ENCODE measurements at regions not wholly inside any gene's neighbourhood (a gene's known extent, or its start where the extent isn't known, plus 50 kb on each side); places are given as distances from the start of the nearest gene placed in this dataset.
"Not testable (repeated sequence)": the region's sequence is repeated elsewhere in the genome, so short reads cannot be mapped to it uniquely, and the experiment has no call there.

GRCh38 chr22:10526079-10526478 is 5001.9 kb upstream of the OR11H1 start:
- H3K27ac ChIP-seq; H3K4me3 ChIP-seq; DNase-seq (ENCODE audit: low spot score): not testable (repeated sequence)

GRCh38 chr22:10531141-10531540 is 4996.9 kb upstream of the OR11H1 start:
- not testable (repeated sequence) for H3K4me3 ChIP-seq; DNase-seq (ENCODE audit: low spot score); H3K27ac ChIP-seq

DNA sequence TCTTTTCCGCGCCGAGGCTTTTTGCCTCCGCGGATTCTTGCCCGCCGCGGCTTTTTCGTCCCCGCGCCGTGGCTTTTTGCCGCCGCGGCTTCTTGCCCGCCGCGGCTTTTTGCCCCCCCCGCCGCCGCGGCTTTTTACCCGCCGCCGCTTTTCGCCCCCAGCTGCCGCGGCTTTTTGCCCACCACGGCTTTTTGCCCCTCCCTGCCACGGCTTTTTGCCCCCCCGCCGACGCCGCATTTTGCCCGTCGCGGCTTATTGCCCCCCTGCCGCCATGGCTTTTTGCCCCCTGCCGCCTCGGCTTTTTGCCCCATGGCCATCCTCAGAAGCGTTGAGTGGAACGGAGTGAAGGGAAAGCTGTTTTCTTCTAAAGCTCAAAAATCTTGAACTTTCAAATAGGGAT is 4955.5 kb upstream of the OR11H1 start:
- not testable (repeated sequence) for DNase-seq (ENCODE audit: low spot score); H3K4me3 ChIP-seq; H3K27ac ChIP-seq

DNA sequence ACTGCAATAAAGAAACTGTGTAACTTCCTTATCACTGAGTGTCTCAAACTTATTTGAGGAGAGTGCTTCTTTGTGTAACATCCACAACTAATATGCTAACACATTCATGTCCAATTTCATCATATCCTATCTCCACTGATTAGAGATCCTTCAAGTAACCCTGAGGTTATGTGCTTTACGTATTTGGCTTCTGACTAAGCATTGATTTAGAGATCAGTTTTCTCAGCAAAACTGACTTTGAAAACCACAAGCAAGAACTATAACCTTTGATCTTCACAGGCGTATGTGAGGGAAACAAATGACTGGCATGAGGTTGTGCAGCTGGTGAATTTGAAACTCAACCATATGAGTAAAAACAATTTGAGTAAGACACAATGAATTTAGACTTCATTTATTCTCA is 4926.9 kb upstream of the OR11H1 start:
- H3K27ac ChIP-seq; DNase-seq (ENCODE audit: low spot score); H3K4me3 ChIP-seq: not testable (repeated sequence)

DNA sequence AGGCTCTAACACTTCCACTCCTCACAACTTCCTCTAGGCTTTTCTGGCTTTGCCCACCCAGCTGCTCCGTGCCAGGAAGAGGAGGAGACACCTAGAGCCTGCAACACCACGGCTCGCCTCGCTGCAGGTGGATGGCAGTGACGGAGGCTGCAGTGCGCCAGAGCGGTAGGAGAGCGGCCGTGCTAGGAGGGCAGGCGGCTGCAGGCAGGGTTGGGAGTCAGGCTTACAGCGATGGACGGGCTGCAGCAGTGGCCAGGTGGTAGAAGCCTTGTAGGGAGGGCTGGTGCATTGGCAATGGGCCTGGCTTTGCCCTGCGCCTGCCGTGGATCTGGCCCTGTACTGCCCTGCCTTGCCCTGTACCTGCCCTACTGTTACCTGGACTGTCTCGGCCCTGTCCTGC is 4896.0 kb upstream of the OR11H1 start:
- DNase-seq (ENCODE audit: low spot score); H3K4me3 ChIP-seq; H3K27ac ChIP-seq: not testable (repeated sequence)

- not testable (repeated sequence) for DNase-seq (ENCODE audit: low spot score); H3K27ac ChIP-seq; H3K4me3 ChIP-seq
These were observed 4892.7 kb upstream of the OR11H1 start for GRCh38 chr22:10635341-10635740.

DNA sequence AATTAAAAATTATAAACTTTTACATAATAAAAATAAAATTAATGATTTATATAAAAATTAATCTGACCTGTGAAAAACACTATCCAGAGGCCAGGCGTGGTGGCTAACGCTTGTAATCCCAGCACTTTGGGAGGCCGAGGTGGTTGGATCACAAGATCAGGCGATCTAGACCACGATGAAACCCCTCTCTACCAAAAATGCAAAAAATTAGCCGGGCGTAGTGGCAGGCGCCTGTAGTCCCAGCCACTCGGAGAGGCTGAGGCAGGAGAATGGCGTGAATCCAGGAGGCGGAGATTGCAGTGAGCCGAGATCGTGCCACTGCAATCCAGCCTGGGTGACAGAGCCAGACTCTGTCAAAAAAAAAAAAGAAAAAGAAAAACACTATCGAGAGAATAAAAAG is 4865.2 kb upstream of the OR11H1 start:
- not testable (repeated sequence) for H3K4me3 ChIP-seq; H3K27ac ChIP-seq; DNase-seq (ENCODE audit: low spot score)

DNA sequence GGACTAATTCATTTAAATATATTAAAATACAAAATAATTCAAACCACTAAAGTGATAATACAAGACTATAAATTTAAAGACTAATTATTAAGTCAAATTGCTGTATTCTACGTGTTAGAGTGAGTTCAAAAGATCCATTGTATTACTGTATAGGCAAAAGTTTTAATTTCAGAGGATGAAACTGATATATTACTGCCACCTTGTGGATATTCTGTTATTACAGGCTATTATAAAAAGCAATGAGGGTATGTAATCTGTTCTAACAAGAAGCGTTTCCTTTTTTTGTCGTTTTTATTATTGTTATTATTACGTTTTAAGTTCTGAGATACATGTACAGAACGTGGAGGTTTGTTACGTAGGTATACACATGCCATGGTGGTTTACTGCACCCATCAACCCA is 4854.9 kb upstream of the OR11H1 start:
- not testable (repeated sequence) for H3K27ac ChIP-seq; DNase-seq (ENCODE audit: low spot score); H3K4me3 ChIP-seq

DNA sequence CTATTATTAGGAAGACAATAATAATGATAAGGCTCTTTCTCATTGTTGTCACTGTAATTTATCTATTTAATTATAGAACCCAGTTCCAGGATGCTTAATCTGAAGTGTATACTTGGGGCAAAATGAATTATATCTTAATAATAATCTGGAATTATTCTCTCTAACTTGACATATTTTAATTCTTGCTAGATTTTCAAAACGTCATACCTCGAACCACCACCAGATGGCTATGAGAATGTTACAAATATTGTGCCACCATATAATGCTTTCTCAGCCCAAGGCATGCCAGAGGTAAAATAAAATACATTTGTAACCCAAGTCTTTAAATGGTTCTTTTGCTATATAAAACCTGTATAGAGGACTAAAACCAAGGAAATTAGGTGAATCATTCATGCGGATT is 4849.3 kb upstream of the OR11H1 start:
- DNase-seq (ENCODE audit: low spot score); H3K27ac ChIP-seq; H3K4me3 ChIP-seq: not testable (repeated sequence)

DNA sequence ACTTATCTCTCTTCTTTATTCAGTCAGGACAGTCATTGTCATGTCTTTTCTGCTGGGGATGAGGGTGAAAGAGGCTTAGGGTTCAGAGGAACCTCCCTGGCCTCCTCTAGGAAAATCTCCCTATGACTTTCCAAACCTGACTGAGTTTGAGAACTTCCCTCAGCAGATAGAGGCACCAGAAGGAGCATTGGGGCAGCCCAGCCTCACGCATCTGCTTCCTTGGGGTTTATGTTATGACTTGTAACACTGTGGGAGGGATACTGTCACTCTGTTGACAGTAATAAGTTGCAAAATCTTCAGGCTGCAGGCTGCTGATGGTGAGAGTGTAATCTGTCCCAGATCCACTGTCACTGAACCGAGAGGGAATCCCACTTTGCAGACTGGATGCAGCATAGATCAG is 4842.6 kb upstream of the OR11H1 start:
- not testable (repeated sequence) for H3K4me3 ChIP-seq; H3K27ac ChIP-seq; DNase-seq (ENCODE audit: low spot score)

DNA sequence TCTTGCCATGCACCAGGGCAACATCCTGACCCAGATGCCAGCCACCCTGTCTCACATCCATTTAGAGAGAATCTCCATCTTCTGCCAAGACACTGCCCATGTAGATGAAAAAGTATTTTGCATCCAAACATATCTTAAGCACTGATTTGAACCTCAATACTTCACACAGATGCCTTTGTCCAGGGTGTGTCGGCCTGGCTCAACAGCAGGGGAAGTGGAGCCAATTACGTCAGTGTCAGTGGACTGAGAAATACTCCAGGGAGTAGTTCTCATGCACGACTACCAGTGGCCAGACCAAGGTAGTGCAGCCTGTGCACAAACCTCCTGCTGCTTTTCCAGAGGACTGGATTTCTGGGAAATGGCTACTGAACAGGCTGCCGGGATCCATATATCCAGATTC is 4840.7 kb upstream of the OR11H1 start:
- H3K27ac ChIP-seq; H3K4me3 ChIP-seq; DNase-seq (ENCODE audit: low spot score): not testable (repeated sequence)

- DNase-seq (ENCODE audit: low spot score); H3K4me3 ChIP-seq; H3K27ac ChIP-seq: not testable (repeated sequence)
These were observed 4829.2 kb upstream of the OR11H1 start for GRCh38 chr22:10698836-10699235.

- H3K27ac ChIP-seq; H3K4me3 ChIP-seq; DNase-seq (ENCODE audit: low spot score): not testable (repeated sequence)
These were observed 4828.5 kb upstream of the OR11H1 start for GRCh38 chr22:10699301-10700097.

GRCh38 chr22:10708175-10708574 is 4819.8 kb upstream of the OR11H1 start:
- not testable (repeated sequence) for H3K4me3 ChIP-seq; H3K27ac ChIP-seq; DNase-seq (ENCODE audit: low spot score)

DNA sequence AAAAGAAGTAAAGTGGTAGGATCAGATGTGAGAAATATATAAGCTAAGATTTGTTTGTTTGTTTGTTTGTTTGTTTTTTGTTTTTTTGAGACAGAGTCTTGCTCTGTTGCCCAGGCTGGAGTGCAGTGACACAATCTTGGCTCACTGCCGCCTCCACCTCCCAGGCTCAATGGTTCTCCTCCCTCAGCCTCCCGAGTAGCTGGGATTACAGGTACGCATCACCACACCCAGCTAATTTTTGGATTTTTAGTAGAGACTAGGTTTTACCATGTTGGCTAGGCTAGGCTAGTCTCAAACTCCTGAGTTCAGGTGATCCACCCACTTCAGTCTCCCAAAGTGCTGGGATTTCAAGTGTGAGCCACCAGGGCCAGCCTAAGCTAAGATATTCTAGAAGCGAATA is 4817.1 kb upstream of the OR11H1 start:
- DNase-seq (ENCODE audit: low spot score); H3K27ac ChIP-seq; H3K4me3 ChIP-seq: not testable (repeated sequence)

GRCh38 chr22:10722804-10723203 is 4805.2 kb upstream of the OR11H1 start:
- H3K4me3 ChIP-seq; H3K27ac ChIP-seq; DNase-seq (ENCODE audit: low spot score): not testable (repeated sequence)

DNA sequence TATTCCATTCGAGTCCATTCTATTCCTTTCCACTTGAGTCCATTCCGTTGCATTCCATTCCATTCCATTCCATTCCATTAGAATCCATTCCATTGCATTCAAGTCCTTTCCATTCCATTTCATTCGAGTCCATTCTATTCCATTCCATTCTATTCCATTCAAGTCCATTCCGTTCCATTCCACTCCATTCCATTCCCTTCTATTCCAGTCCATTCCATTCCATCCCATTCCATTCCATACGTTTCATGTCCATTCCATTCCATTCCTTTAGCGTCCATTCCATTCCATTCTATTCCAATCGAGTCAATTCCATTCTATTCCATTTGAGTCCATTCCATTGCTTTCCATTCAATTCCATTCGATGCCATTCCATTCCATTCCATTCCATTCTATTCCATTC is 4804.0 kb upstream of the OR11H1 start:
- H3K27ac ChIP-seq; DNase-seq (ENCODE audit: low spot score); H3K4me3 ChIP-seq: not testable (repeated sequence)

Measured in coronary artery (tissue), 2 donors.